HG03520 (cell line): ENCODE measurements at regions not wholly inside any gene's neighbourhood (a gene's known extent, or its start where the extent isn't known, plus 50 kb on each side); places are given as distances from the start of the nearest gene placed in this dataset.
"Not testable (repeated sequence)": the region's sequence is repeated elsewhere in the genome, so short reads cannot be mapped to it uniquely, and the experiment has no call there.

ENCODE experiments used
- ATAC-seq: cut with Tn5 transposase; IDR thresholded peaks from one replicate; pipeline ENCODE4 v1.9.1; 2021; ENCODE audit warnings: mild to moderate bottlenecking, moderate library complexity; ENCODE audit not compliant: unreplicated experiment

DNA sequence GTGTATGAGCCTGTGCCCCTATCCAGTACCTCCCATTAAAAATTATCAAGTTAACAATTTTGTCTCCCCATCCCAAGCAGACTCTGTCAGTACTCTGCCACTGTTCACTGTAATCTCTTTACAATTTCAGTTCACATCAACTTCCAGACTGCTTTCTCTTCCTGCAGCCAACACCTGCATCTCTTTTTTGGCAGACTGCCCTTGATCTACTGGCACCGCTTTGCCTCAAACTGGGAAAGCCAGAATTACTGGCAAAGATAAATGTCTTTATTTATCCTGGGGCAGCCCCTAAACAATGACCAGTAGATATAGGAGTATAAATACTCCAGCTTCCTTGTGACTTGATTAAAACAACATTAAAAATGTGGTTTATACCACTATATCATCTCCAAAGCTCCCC, 494.1 kb downstream of the ZNF385D start:
- no peak for ATAC-seq

GRCh38 chr3:21238661-21239060, 512.3 kb downstream of the ZNF385D start:
- ATAC-seq: no peak

DNA sequence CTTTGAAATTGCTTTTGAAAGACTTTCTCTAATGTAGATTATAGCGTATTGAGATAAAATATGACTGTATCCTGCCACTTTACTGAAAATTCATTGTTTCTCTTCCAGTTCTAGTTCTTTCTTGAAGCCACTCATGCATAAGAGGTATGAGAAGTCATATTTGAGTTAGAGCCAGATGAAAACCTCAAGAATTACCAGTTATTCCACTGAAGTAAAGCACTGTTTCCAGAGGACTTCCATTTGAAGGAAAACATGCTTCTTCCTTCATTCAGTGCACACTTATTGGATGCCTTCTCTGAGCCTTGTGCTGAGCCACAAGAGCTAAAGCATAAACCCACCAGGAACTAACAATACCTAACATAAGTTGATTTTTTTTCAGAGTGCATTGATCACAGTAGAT, 513.4 kb downstream of the ZNF385D start:
- no peak for ATAC-seq

- no peak for ATAC-seq
These were observed 515.5 kb downstream of the ZNF385D start for GRCh38 chr3:21235491-21235890.

GRCh38 chr3:21234933-21235332, 516.1 kb downstream of the ZNF385D start:
- ATAC-seq: no peak

- ATAC-seq: no peak
These were observed 521.4 kb downstream of the ZNF385D start for GRCh38 chr3:21229426-21230135.

GRCh38 chr3:21226086-21226485, 524.9 kb downstream of the ZNF385D start:
- no peak for ATAC-seq

GRCh38 chr3:21220944-21221343, 530.1 kb downstream of the ZNF385D start:
- ATAC-seq: no peak

GRCh38 chr3:21216598-21216997, 534.4 kb downstream of the ZNF385D start:
- ATAC-seq: no peak

- not testable (repeated sequence) for ATAC-seq
These were observed 546.9 kb downstream of the ZNF385D start for GRCh38 chr3:21204122-21204521.

DNA sequence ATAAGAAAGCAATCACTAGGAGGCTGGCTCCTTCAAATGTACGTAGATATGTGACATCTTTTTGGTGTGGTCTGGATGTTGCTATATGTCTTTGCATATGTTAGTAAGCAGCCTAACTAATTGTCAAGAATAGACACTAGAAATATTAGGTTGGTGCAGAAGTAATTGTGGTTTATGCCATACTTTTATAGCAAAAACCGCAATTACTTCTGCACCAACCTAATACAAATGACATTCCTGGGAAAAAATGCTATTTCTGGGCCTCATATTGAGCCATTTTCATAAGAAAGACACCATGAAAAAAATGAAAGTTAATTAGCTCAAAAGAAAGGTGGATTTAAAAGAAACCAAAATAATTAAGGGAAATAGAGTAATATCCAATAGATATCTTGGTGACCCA, 555.8 kb downstream of the ZNF385D start:
- no peak for ATAC-seq

DNA sequence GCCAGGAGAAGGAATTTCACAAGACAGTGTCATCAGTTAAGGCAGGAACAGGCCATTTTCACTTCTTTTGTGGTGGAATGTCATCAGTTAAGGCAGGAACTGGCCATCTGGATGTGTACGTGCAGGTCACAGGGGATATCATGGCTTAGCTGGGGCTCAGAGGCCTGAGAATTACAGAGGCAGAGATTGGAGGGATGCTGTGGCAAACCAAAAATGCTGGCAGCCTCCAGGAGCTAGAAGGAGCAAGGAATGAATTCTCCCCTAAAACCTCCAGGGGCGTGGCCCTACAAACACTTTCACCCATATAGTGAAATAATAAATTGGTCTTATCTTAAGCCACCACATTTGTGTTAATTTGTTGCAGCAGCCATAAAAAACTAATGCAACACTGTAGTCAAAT, 557.0 kb downstream of the ZNF385D start:
- ATAC-seq: not testable (repeated sequence)

GRCh38 chr3:21188459-21188858, 562.6 kb downstream of the ZNF385D start:
- no peak for ATAC-seq

- ATAC-seq: no peak
These were observed 565.1 kb downstream of the ZNF385D start for GRCh38 chr3:21185816-21186314.

DNA sequence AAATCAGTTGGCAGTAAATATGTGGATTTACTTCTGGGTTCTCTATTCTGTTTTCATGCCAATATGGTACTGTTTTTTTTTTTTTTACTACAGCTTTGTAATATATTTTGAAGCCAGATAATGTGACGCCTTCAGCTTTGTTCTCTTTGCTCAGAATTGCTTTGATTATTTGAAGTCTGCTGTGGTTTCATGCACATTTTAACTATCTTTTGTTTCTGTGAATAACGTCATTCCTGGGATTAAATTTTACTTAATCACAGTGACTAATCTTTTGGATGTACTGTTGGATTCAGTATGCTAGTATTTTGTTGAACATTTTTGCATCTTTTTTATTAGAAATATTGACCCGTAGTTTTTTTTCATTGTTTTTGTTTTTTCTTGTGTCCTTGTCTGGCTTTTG, 576.5 kb downstream of the ZNF385D start:
- ATAC-seq: no peak

- ATAC-seq: no peak
These were observed 580.0 kb downstream of the ZNF385D start for GRCh38 chr3:21170964-21171363.

DNA sequence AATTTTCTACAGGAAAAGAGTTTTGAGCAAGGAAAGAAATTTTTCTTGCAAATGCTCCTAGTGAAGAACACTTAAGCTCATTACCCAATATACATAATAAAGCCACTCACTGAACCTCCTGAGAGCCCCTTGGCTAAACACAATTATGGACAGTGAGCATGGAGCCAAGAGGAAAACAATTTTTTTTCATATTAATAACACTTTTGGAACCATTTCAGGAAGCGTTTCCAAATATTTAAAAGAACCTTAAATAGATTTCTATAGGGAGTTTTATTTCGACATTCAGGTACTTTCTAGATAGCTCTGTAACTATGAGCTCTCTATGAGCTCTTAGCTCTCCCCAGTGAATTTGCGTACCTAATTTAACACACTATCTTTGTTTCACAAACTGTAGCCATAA, 581.1 kb downstream of the ZNF385D start:
- no peak for ATAC-seq

GRCh38 chr3:21168471-21168870, 582.5 kb downstream of the ZNF385D start:
- no peak for ATAC-seq

- no peak for ATAC-seq
These were observed 587.1 kb downstream of the ZNF385D start for GRCh38 chr3:21163956-21164355.

DNA sequence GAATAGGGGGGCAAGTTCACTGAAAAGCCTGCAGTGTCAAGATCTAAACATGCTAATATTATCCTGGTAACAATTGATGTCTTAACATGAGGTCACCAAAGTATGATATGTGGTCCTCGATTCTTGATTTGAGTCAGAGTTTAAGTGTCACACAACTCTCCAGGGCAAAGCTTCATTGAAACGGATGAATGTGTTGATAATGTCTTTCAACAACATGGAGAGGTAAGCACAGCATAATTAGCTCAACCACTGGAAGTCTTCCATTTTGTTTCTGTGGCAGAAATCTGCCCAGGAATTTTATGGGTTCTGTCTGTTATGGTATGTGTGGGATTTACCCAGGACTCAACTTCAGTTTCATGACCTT, 591.5 kb downstream of the ZNF385D start:
- no peak for ATAC-seq

DNA sequence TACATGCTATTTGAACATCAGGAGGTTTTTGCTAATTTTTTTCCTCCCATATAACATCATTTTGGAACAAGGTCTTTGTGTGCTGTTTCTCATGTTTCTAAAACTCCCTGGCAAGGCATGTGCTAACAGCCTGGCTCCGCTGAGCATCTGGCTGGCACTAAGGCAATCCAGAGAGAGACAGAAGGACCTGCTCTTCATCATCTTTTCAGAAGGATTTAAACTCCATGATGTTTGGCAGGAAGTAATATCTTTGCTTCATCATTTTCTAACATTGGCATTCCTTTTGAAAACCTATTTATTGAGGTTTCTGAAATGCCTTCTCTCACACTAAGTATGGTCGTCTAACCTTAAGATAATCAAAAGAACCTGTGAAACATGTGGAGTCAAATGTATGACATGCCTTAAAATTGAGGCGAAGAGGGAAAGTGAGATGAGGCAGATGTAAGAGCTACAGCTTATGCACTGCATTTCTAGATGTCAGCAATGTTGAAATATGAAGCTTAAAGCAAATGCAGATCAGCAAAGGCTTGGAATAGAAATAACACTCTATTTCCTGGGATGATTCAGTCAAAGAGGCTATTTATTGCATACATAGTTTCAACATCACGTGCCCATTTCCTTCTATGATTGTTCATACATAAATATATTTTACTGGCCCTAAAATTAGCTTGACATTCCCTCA, 592.0 kb downstream of the ZNF385D start:
- no peak for ATAC-seq

GRCh38 chr3:21154911-21155310, 596.1 kb downstream of the ZNF385D start:
- no peak for ATAC-seq

DNA sequence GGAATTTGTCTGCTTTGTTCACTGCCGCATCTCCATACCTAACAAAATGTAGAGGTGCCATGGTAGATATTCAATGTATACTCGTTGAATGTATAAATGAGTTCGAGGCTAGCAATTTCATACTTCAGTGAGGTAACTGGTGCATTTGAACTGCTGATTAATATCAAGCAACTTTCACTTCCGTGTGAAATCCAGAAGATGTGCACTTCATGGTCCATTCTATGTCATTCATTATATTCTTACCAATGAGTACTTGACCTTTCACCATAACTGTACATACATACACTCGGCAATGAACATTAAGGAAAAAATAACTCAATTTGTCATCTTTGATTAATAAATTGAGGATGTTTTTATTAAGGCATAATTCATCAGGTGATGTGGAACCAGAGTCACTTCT, 598.5 kb downstream of the ZNF385D start:
- no peak for ATAC-seq
